B cell (primary cell): ENCODE measurements at regions not wholly inside any gene's neighbourhood (a gene's known extent, or its start where the extent isn't known, plus 50 kb on each side); places are given as distances from the start of the nearest gene placed in this dataset.

Experiments used
- ATAC-seq: fragments of 200-7000 bp; cut with Tn5 transposase; one replicate; pipeline ENCODE4 v1.10.0; 2021; ENCODE audit warnings: low read depth, mild to moderate bottlenecking, moderate number of reproducible peaks, moderate library complexity
- CTCF ChIA-PET: fragments of 350-600 bp; sonication (Branson Sonifier 250); formaldehyde crosslinking; loops from one replicate; lab custom pipeline; 2021; ENCODE audit warnings: antibody characterized with exemption, inconsistent platforms; lab: Charles Lee
- POLR2A ChIA-PET: fragments of 350-600 bp; sonication (Branson Sonifier 250); formaldehyde crosslinking; loops from one replicate; lab custom pipeline; 2021; ENCODE audit warnings: antibody characterized with exemption; lab: Charles Lee
- DNase-seq: peaks from one replicate; pipeline ENCODE4 v3.0.0; 2013
- H2AFZ ChIP-seq: 2 replicates; pipeline ENCODE4 v1.6.1; 2012; ENCODE audit warnings: mild to moderate bottlenecking, low read depth, low read length; ENCODE audit not compliant: insufficient read depth, poor library complexity, severe bottlenecking
- H3K27ac ChIP-seq, 2 donors: 1 replicate in 1 of 2; 2 replicates in 1 of 2; pipeline ENCODE4 v1.5.1; 2012 to 2013; ENCODE audit warnings: low read length in 2 of 2, mild to moderate bottlenecking in 2 of 2, moderate library complexity in 1 of 2
- H3K27me3 ChIP-seq, 4 experiments: fragments of 200-600 bp in 1 of 4; sonication (generic) in 1 of 4; replicated peaks in 1 of 4; 1 replicate in 2 of 4; 2 replicates in 2 of 4; pipeline versions ENCODE4 v1.6.1 to v1.7.0; 2013 to 2016; ENCODE audit warnings: low read length in 3 of 4, mild to moderate bottlenecking in 2 of 4, mixed read lengths in 1 of 4, moderate library complexity in 1 of 4; ENCODE audit not compliant: insufficient read depth in 4 of 4, control insufficient read depth in 3 of 4; ENCODE audit errors: control extremely low read depth in 1 of 4
- H3K36me3 ChIP-seq, 2 experiments: replicated peaks in 1 of 2; 1 replicate in 1 of 2; 2 replicates in 1 of 2; pipeline versions ENCODE4 v1.6.1 to v1.7.1; 2013; ENCODE audit warnings: low read length in 1 of 2; ENCODE audit not compliant: insufficient read depth in 2 of 2, control insufficient read depth in 1 of 2; ENCODE audit errors: control extremely low read depth in 1 of 2, extremely low read depth in 1 of 2
- H3K4me1 ChIP-seq, 2 donors: fragments of 200-600 bp in 1 of 2; sonication (generic) in 1 of 2; 1 replicate in 1 of 2; 2 replicates in 1 of 2; pipeline versions ENCODE4 v1.5.1 to v1.6.1; 2013 to 2017; ENCODE audit warnings: low read length in 2 of 2; ENCODE audit not compliant: control insufficient read depth in 2 of 2, insufficient read depth in 2 of 2
- H3K4me2 ChIP-seq: replicated peaks from 2 replicates; pipeline ENCODE3; 2012; ENCODE audit warnings: mild to moderate bottlenecking, low read depth, low read length; ENCODE audit not compliant: poor library complexity, severe bottlenecking
- H3K4me3 ChIP-seq, 5 experiments: fragments of 200-600 bp in 1 of 5; sonication (generic) in 1 of 5; 1 replicate in 3 of 5; 2 replicates in 2 of 5; pipeline versions ENCODE4 v1.5.1 to v1.7.0; 2011 to 2016; ENCODE audit warnings: low read length in 4 of 5, mild to moderate bottlenecking in 4 of 5, low read depth in 2 of 5, control low read depth in 1 of 5, moderate library complexity in 1 of 5; ENCODE audit not compliant: insufficient read depth in 1 of 5; ENCODE audit errors: control extremely low read depth in 1 of 5, extremely low read depth in 1 of 5
- H3K79me2 ChIP-seq: fragments of 200-600 bp; sonication (generic); one replicate; pipeline ENCODE4 v1.6.0; 2016; ENCODE audit warnings: low read length; ENCODE audit not compliant: control insufficient read depth, insufficient read depth
- H3K9ac ChIP-seq: fragments of 200-600 bp; sonication (generic); 2 replicates; pipeline ENCODE4 v1.6.1; 2017; ENCODE audit warnings: mild to moderate bottlenecking, low read length, moderate library complexity
- H3K9me3 ChIP-seq, 3 donors: one replicate each; pipeline versions ENCODE4 v1.6.1 to v1.7.1; 2013; ENCODE audit warnings: low read length in 2 of 3; ENCODE audit not compliant: control insufficient read depth in 2 of 3, insufficient read depth in 1 of 3; ENCODE audit errors: control extremely low read depth in 1 of 3
- H4K20me1 ChIP-seq: 2 replicates; pipeline ENCODE4 v1.6.0; 2012; ENCODE audit warnings: mild to moderate bottlenecking, low read length; ENCODE audit not compliant: insufficient read depth, control insufficient read depth, poor library complexity, severe bottlenecking
- H3K27ac Mint-ChIP-seq: one replicate; pipeline ENCODE4 v1.8.0; 2021; ENCODE audit warnings: mixed read lengths
- H3K27me3 Mint-ChIP-seq: one replicate; pipeline ENCODE4 v1.8.0; 2021; ENCODE audit warnings: mixed read lengths
- H3K4me1 Mint-ChIP-seq: one replicate; pipeline ENCODE4 v1.8.0; 2021; ENCODE audit warnings: mixed read lengths
- H3K4me3 Mint-ChIP-seq: one replicate; pipeline ENCODE4 v1.8.0; 2021; ENCODE audit warnings: mixed read lengths
- H3K9me3 Mint-ChIP-seq: one replicate; pipeline ENCODE4 v1.8.0; 2022; ENCODE audit warnings: mixed read lengths; ENCODE audit not compliant: insufficient read depth
- CTCF ChIP-seq: fragments of 200-600 bp; IDR thresholded peaks from one replicate; pipeline ENCODE4 v1.8.0; 2022; ENCODE audit warnings: antibody characterized with exemption, mild to moderate bottlenecking
- EZH2 ChIP-seq: IDR thresholded peaks from 2 replicates; pipeline ENCODE4 v1.6.1; 2012; ENCODE audit warnings: borderline replicate concordance, low read depth, mild to moderate bottlenecking, moderate library complexity, low read length; ENCODE audit not compliant: insufficient read depth, poor library complexity, severe bottlenecking
- WGBS: methylation state at CpG from one replicate; pipeline ENCODE4 v1.1.5; 2013; ENCODE audit warnings: missing lambda C conversion rate; ENCODE audit not compliant: insufficient coverage; 5-methylcytosine and 5-hydroxymethylcytosine counted together
- intact Hi-C: fragments of 100-400 bp; cut with micrococcal nuclease; formaldehyde crosslinking; loops from one replicate; pipeline ENCODE4 v1.10.0; 2022

DNA sequence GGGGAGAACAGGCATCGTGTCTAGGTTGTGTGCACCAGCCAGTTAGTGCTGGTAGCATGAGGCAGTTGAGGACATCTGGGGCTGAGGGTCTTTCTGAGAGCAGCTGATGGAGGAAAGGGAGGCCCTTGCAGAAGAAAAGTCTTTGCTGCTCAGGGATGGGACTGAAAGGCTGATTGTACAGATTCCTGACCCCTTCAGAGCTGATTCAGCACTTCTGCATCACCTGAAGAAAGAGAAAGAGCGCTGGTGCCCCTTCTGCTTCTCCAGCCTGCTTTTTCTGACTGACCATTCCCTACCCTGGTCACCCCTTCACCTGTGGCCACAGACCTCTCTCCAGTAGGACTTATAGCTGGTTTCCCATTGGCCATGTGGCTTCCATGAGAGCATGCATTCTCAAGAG, 476.2 kb downstream of the TSHZ3 start:
- no peak overlapping the region for H2AFZ ChIP-seq
- H3K27ac Mint-ChIP-seq: no peak overlapping the region
- no peaks in the 10 kb centered on the region for H3K4me1 ChIP-seq
- no peaks in the 10 kb centered on the region for H3K79me2 ChIP-seq
- DNase-seq (no peak), ATAC-seq (no peak)
- TF ChIP-seq CTCF (no peak), EZH2 (no peak)
- ChIA-PET CTCF (no interaction called here), POLR2A (no interaction called here)
- no peak overlapping the region for H3K4me3 Mint-ChIP-seq
- H3K4me1 Mint-ChIP-seq: no peaks in the 10 kb centered on the region
- H3K9me3 Mint-ChIP-seq: peaks cover 3% of the 10 kb centered on the region
- H3K27me3 ChIP-seq: no peaks in the 10 kb centered on the region
- no peaks in the 10 kb centered on the region for H3K27me3 Mint-ChIP-seq
- intact Hi-C loops: no loop called here
- H4K20me1 ChIP-seq: no peaks in the 10 kb centered on the region
- H3K9ac ChIP-seq: no peak overlapping the region
- peaks cover 0 to 10% (median 0%) of the 10 kb centered on the region in 3 donors for H3K9me3 ChIP-seq
- WGBS: 6% methylated on average over 1 of the region's 2 CpGs
- no peak overlapping the region for H3K4me2 ChIP-seq
- H3K27ac ChIP-seq: no peak overlapping the region
- H3K4me3 ChIP-seq: no peak overlapping the region
- no peaks in the 10 kb centered on the region for H3K36me3 ChIP-seq

DNA sequence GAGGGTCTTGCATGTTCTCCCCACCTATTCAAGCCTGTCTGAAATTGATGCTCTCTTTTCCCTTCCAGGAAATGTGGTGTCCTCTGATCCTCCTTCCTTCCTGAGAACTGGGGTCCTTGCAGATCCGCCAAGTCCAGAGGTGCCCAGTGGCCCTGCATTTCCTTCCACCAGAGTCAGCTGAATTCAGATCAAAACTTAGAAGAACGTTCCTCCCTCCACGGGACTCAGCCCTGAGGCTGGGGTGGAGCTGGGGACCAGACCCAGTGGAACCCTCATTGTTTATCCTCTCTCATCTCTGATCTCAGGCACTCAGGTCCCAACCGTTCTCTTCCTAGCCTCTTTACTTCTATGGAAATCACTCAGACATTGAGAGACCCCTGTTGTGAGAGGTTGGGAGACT, 477.3 kb downstream of the TSHZ3 start:
- H3K27ac ChIP-seq: no peak overlapping the region
- no peaks in the 10 kb centered on the region for H3K79me2 ChIP-seq
- ChIA-PET CTCF (no interaction called here), POLR2A (no interaction called here)
- TF ChIP-seq EZH2 (no peak), CTCF (no peak)
- no peaks in the 10 kb centered on the region for H3K4me1 ChIP-seq
- no peak overlapping the region for H3K27ac Mint-ChIP-seq
- peaks cover 0 to 10% (median 0%) of the 10 kb centered on the region in 3 donors for H3K9me3 ChIP-seq
- 73% methylated on average over 3 of the region's 4 CpGs for WGBS
- H3K4me1 Mint-ChIP-seq: no peaks in the 10 kb centered on the region
- DNase-seq (no peak), ATAC-seq (no peak)
- no peak overlapping the region for H3K4me3 ChIP-seq
- no peaks in the 10 kb centered on the region for H3K27me3 ChIP-seq
- no peak overlapping the region for H3K4me3 Mint-ChIP-seq
- H3K9me3 Mint-ChIP-seq: peaks cover 3% of the 10 kb centered on the region
- H3K9ac ChIP-seq: no peak overlapping the region
- H2AFZ ChIP-seq: no peak overlapping the region
- intact Hi-C loops: no loop called here
- no peaks in the 10 kb centered on the region for H3K36me3 ChIP-seq
- no peaks in the 10 kb centered on the region for H3K27me3 Mint-ChIP-seq
- no peaks in the 10 kb centered on the region for H4K20me1 ChIP-seq
- no peak overlapping the region for H3K4me2 ChIP-seq
